Neural cell (in vitro differentiated cells): ENCODE measurements at regions not wholly inside any gene's neighbourhood (a gene's known extent, or its start where the extent isn't known, plus 50 kb on each side); places are given as distances from the start of the nearest gene placed in this dataset.
"Not testable (repeated sequence)": the region's sequence is repeated elsewhere in the genome, so short reads cannot be mapped to it uniquely, and the experiment has no call there.

ENCODE experiments used
- H2AFZ ChIP-seq: fragments of 200-600, 300-800 bp; sonication (generic), shearing (Covaris generic); 2 replicates; pipeline ENCODE4 v1.6.0; 2014; ENCODE audit warnings: low read depth, mild to moderate bottlenecking, antibody characterized with exemption, low read length, moderate library complexity
- H3F3A ChIP-seq: fragments of 200-600 bp; shearing (Covaris generic); 2 replicates; pipeline ENCODE4 v1.6.1; 2016; ENCODE audit warnings: mild to moderate bottlenecking, moderate library complexity, mixed read lengths, antibody characterized with exemption, low read length; ENCODE audit not compliant: insufficient read depth, poor library complexity, severe bottlenecking
- H3K27ac ChIP-seq: fragments of 200-600, 300-800 bp; sonication (generic), shearing (Covaris generic); 2 replicates; pipeline ENCODE4 v1.5.1; 2014; ENCODE audit warnings: mild to moderate bottlenecking, low read length, moderate library complexity
- H3K27me3 ChIP-seq: fragments of 300-800, 200-600 bp; sonication (generic), shearing (Covaris generic); 2 replicates; pipeline ENCODE4 v1.6.0; 2014; ENCODE audit warnings: mild to moderate bottlenecking, low read depth, low read length, moderate library complexity; ENCODE audit not compliant: insufficient read depth
- H3K36me3 ChIP-seq: fragments of 300-800, 200-600 bp; sonication (generic), shearing (Covaris generic); 2 replicates; pipeline ENCODE4 v1.5.1; 2014; ENCODE audit warnings: mild to moderate bottlenecking, antibody characterized with exemption, low read length, moderate library complexity; ENCODE audit not compliant: insufficient read depth
- H3K4me2 ChIP-seq: fragments of 300-800, 200-600 bp; sonication (generic), shearing (Covaris generic); 2 replicates; pipeline ENCODE4 v1.6.0; 2014; ENCODE audit warnings: mild to moderate bottlenecking, low read length
- H3K4me3 ChIP-seq: fragments of 300-800, 200-600 bp; sonication (generic), shearing (Covaris generic); 2 replicates; pipeline ENCODE4 v1.5.1; 2014; ENCODE audit warnings: mild to moderate bottlenecking, low read length, moderate library complexity
- H3K79me2 ChIP-seq: fragments of 200-600 bp; shearing (Covaris generic); replicated peaks from 2 replicates; pipeline ENCODE4 v1.6.0; 2014; ENCODE audit warnings: mild to moderate bottlenecking, low read length, moderate library complexity; ENCODE audit not compliant: insufficient read depth
- H3K9ac ChIP-seq: fragments of 300-800, 200-600 bp; sonication (generic), shearing (Covaris generic); 2 replicates; pipeline ENCODE4 v1.6.1; 2016; ENCODE audit warnings: mild to moderate bottlenecking, low read length, mixed read lengths
- H3K9me2 ChIP-seq: fragments of 200-600 bp; shearing (Covaris generic); 2 replicates; pipeline ENCODE4 v1.6.1; 2016; ENCODE audit warnings: mild to moderate bottlenecking, low read length, mixed read lengths; ENCODE audit not compliant: insufficient read depth
- H3K9me3 ChIP-seq: fragments of 200-600, 300-800 bp; sonication (generic), shearing (Covaris generic); 2 replicates; pipeline ENCODE4 v1.6.1; 2016; ENCODE audit warnings: mild to moderate bottlenecking, mixed run types, low read length, moderate library complexity, mixed read lengths
- H4K20me1 ChIP-seq: fragments of 200-600 bp; shearing (Covaris generic); 2 replicates; pipeline ENCODE4 v1.6.1; 2016; ENCODE audit warnings: mild to moderate bottlenecking, mixed run types; ENCODE audit not compliant: insufficient read depth
- EP300 ChIP-seq: fragments of 450-650 bp; conservative IDR thresholded peaks from 2 replicates; pipeline ENCODE4 v1.6.1; 2014; ENCODE audit warnings: antibody characterized with exemption, mild to moderate bottlenecking, moderate library complexity; ENCODE audit not compliant: poor library complexity, severe bottlenecking
- EZH2 ChIP-seq: fragments of 200-600, 300-800 bp; shearing (Covaris generic), sonication (generic); IDR thresholded peaks from 2 replicates; pipeline ENCODE4 v1.6.1; 2014; ENCODE audit warnings: antibody characterized with exemption, low read length, borderline replicate concordance, mild to moderate bottlenecking; ENCODE audit not compliant: insufficient read depth, poor library complexity, severe bottlenecking
- MXI1 ChIP-seq: fragments of 450-650 bp; conservative IDR thresholded peaks from 2 replicates; pipeline ENCODE4 v1.6.1; 2014; ENCODE audit warnings: antibody characterized with exemption, mild to moderate bottlenecking; ENCODE audit not compliant: poor library complexity, severe bottlenecking
- POLR2AphosphoS5 ChIP-seq: IDR thresholded peaks from 2 replicates; pipeline ENCODE4 v1.6.1; 2012
- RAD21 ChIP-seq: fragments of 450-650 bp; conservative IDR thresholded peaks from 2 replicates; pipeline ENCODE4 v1.6.1; 2014; ENCODE audit warnings: antibody characterized with exemption, mild to moderate bottlenecking, moderate library complexity
- SMC3 ChIP-seq: fragments of 450-650 bp; conservative IDR thresholded peaks from 2 replicates; pipeline ENCODE4 v1.6.1; 2014; ENCODE audit warnings: antibody characterized with exemption, mild to moderate bottlenecking, moderate library complexity; ENCODE audit not compliant: poor library complexity
- TAF1 ChIP-seq: IDR thresholded peaks from 2 replicates; pipeline ENCODE4 v1.6.1; 2012; ENCODE audit warnings: low read depth
- TF ChIP-seq, protein P1 (sequence below): IDR thresholded peaks from 2 replicates; pipeline ENCODE4 v1.6.1; 2012; ENCODE audit warnings: borderline replicate concordance
- TF ChIP-seq, protein P2 (sequence below): fragments of 450-650 bp; IDR thresholded peaks from 2 replicates; pipeline ENCODE4 v1.5.1; 2014; ENCODE audit warnings: antibody characterized with exemption, mild to moderate bottlenecking, moderate library complexity; ENCODE audit not compliant: poor library complexity, severe bottlenecking

DNA sequence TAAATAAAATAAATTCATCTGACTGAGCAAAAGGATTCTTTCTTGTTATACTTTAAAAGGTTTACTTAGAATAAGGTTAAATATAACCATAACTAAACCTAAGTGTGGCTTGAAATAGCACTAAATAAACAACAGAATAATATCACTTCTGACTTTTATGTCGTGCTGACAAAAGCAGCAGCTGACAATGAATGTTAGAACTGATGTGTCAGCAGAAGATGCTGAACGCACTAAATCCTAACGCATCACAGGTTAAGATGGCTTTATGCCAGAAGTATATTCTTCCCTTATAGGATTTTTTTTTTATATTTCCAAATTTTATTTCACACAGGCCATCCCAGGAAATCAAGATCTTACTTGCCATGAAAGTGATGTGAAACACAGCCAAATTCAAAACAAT, 558.3 kb upstream of the NBEA start:
- TF ChIP-seq EZH2 (no peak), EP300 (no peak), TAF1 (no peak), MXI1 (no peak), RAD21 (no peak), SMC3 (no peak), POLR2AphosphoS5 (no peak)
- TF ChIP-seq, protein P1, sequence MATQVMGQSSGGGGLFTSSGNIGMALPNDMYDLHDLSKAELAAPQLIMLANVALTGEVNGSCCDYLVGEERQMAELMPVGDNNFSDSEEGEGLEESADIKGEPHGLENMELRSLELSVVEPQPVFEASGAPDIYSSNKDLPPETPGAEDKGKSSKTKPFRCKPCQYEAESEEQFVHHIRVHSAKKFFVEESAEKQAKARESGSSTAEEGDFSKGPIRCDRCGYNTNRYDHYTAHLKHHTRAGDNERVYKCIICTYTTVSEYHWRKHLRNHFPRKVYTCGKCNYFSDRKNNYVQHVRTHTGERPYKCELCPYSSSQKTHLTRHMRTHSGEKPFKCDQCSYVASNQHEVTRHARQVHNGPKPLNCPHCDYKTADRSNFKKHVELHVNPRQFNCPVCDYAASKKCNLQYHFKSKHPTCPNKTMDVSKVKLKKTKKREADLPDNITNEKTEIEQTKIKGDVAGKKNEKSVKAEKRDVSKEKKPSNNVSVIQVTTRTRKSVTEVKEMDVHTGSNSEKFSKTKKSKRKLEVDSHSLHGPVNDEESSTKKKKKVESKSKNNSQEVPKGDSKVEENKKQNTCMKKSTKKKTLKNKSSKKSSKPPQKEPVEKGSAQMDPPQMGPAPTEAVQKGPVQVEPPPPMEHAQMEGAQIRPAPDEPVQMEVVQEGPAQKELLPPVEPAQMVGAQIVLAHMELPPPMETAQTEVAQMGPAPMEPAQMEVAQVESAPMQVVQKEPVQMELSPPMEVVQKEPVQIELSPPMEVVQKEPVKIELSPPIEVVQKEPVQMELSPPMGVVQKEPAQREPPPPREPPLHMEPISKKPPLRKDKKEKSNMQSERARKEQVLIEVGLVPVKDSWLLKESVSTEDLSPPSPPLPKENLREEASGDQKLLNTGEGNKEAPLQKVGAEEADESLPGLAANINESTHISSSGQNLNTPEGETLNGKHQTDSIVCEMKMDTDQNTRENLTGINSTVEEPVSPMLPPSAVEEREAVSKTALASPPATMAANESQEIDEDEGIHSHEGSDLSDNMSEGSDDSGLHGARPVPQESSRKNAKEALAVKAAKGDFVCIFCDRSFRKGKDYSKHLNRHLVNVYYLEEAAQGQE = no peak
- TF ChIP-seq, protein P2, sequence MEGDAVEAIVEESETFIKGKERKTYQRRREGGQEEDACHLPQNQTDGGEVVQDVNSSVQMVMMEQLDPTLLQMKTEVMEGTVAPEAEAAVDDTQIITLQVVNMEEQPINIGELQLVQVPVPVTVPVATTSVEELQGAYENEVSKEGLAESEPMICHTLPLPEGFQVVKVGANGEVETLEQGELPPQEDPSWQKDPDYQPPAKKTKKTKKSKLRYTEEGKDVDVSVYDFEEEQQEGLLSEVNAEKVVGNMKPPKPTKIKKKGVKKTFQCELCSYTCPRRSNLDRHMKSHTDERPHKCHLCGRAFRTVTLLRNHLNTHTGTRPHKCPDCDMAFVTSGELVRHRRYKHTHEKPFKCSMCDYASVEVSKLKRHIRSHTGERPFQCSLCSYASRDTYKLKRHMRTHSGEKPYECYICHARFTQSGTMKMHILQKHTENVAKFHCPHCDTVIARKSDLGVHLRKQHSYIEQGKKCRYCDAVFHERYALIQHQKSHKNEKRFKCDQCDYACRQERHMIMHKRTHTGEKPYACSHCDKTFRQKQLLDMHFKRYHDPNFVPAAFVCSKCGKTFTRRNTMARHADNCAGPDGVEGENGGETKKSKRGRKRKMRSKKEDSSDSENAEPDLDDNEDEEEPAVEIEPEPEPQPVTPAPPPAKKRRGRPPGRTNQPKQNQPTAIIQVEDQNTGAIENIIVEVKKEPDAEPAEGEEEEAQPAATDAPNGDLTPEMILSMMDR = no peak
- no peaks in the 10 kb centered on the region for H3K36me3 ChIP-seq
- no peak overlapping the region for H3K9ac ChIP-seq
- H3K9me3 ChIP-seq = no peaks in the 10 kb centered on the region
- H3K27me3 ChIP-seq = no peaks in the 10 kb centered on the region
- no peak overlapping the region for H3K4me2 ChIP-seq
- H3K79me2 ChIP-seq = no peaks in the 10 kb centered on the region
- no peaks in the 10 kb centered on the region for H3F3A ChIP-seq
- no peak overlapping the region for H2AFZ ChIP-seq
- H3K27ac ChIP-seq = no peak overlapping the region
- no peaks in the 10 kb centered on the region for H3K9me2 ChIP-seq
- H4K20me1 ChIP-seq = no peaks in the 10 kb centered on the region
- H3K4me3 ChIP-seq = no peak overlapping the region

DNA sequence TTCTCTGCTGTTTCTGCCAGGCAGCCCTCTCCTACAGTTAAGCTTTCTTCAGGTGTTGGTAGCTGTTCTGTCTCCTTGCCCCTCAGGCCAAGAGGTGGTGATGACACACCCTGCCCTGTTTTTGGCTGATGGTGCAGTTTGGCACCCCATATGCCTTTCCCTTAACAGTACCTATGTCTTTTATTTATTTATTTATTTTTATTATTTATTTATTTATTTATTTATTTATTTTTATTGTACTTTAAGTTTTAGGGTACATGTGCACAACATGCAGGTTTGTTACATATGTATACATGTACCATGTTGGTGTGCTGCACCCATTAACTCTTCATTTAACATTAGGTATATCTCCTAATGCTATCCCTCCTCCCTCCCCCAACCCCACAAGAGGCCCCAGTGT, 555.8 kb upstream of the NBEA start:
- not testable (repeated sequence) for H3K27ac ChIP-seq, H3K27me3 ChIP-seq, H3K9ac ChIP-seq, H3K9me2 ChIP-seq, H3K79me2 ChIP-seq, H3K36me3 ChIP-seq, H2AFZ ChIP-seq, H3K4me2 ChIP-seq, H3K9me3 ChIP-seq, H3F3A ChIP-seq, H3K4me3 ChIP-seq, H4K20me1 ChIP-seq

DNA sequence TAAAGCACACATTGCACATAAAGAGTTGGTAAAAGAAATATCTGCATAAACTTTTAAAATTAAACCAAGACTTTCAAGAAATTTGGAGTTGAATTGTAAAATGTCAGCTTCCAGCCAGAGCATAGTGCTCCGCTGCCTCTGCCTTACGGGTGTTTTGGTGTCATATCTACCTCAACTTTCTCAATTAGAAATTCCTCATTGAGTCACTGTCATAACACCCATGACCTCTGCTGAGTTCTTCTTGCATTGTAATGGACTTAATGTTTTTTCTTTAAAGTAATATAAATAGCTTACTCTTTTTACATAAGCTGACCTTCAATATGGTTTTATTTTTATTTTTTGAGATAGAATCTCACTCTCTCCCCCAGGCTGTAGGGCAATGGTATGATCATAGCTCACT, 551.0 kb upstream of the NBEA start:
- H3K4me2 ChIP-seq = no peak overlapping the region
- H3K27me3 ChIP-seq = no peaks in the 10 kb centered on the region
- H3K79me2 ChIP-seq = no peaks in the 10 kb centered on the region
- no peaks in the 10 kb centered on the region for H3K9me2 ChIP-seq
- peaks cover 5% of the 10 kb centered on the region for H3K9me3 ChIP-seq
- no peak overlapping the region for H3K4me3 ChIP-seq
- no peak overlapping the region for H3K27ac ChIP-seq
- no peak overlapping the region for H2AFZ ChIP-seq
- no peak overlapping the region for H3K9ac ChIP-seq
- H4K20me1 ChIP-seq = no peaks in the 10 kb centered on the region
- no peaks in the 10 kb centered on the region for H3F3A ChIP-seq
- no peak for TF ChIP-seq POLR2AphosphoS5
- TF ChIP-seq EZH2 = no peak
- TF ChIP-seq, protein P2 = no peak
- TF ChIP-seq SMC3 = no peak
- no peak for TF ChIP-seq TAF1
- TF ChIP-seq MXI1 = no peak
- TF ChIP-seq RAD21 = no peak
- TF ChIP-seq, protein P1 = no peak
- TF ChIP-seq EP300 = no peak
- no peaks in the 10 kb centered on the region for H3K36me3 ChIP-seq
